Activated B cell treated with CpG ODN at 0.5 μM for 24 hours (primary cell): ENCODE measurements at regions not wholly inside any gene's neighbourhood (a gene's known extent, or its start where the extent isn't known, plus 50 kb on each side); places are given as distances from the start of the nearest gene placed in this dataset.

Source experiments
- ATAC-seq: fragments of 200-7000 bp; cut with Tn5 transposase; one replicate; pipeline ENCODE4 v1.10.0; 2021; ENCODE audit warnings: low read depth, mild to moderate bottlenecking, moderate library complexity
- CTCF ChIA-PET: fragments of 350-600 bp; sonication (Branson Sonifier 250); formaldehyde crosslinking; loops from one replicate; lab custom pipeline; 2021; ENCODE audit warnings: antibody characterized with exemption; lab: Charles Lee
- POLR2A ChIA-PET: fragments of 350-600 bp; sonication (Branson Sonifier 250); formaldehyde crosslinking; loops from one replicate; lab custom pipeline; 2021; ENCODE audit warnings: antibody characterized with exemption; lab: Charles Lee
- DNase-seq: peaks from one replicate; pipeline ENCODE4 v3.0.0; 2022
- H3K27ac Mint-ChIP-seq: one replicate; pipeline ENCODE4 v1.8.0; 2020; ENCODE audit warnings: mixed read lengths
- H3K27me3 Mint-ChIP-seq: one replicate; pipeline ENCODE4 v1.8.0; 2021; ENCODE audit warnings: mixed read lengths
- H3K36me3 Mint-ChIP-seq: one replicate; pipeline ENCODE4 v1.8.0; 2021; ENCODE audit warnings: low read depth, mixed read lengths
- H3K4me1 Mint-ChIP-seq: one replicate; pipeline ENCODE4 v1.8.0; 2021; ENCODE audit warnings: mixed read lengths
- H3K4me3 Mint-ChIP-seq: one replicate; pipeline ENCODE4 v1.8.0; 2020; ENCODE audit warnings: mild to moderate bottlenecking, mixed read lengths
- H3K9me3 Mint-ChIP-seq: one replicate; pipeline ENCODE4 v1.8.0; 2020; ENCODE audit warnings: mixed read lengths
- CTCF ChIP-seq: fragments of 200-600 bp; IDR thresholded peaks from one replicate; pipeline ENCODE4 v1.8.0; 2022; ENCODE audit warnings: antibody characterized with exemption, mild to moderate bottlenecking
- intact Hi-C: fragments of 100-400 bp; cut with micrococcal nuclease; formaldehyde crosslinking; loops from one replicate; pipeline ENCODE4 v1.15.1; 2024

- H3K9me3 Mint-ChIP-seq: no peaks in the 10 kb centered on the region
- H3K27ac Mint-ChIP-seq: no peak overlapping the region
- no peaks in the 10 kb centered on the region for H3K36me3 Mint-ChIP-seq
- intact Hi-C loops: no loop called here
- no peak for TF ChIP-seq CTCF
- POLR2A ChIA-PET: no interaction called here
- H3K27me3 Mint-ChIP-seq: no peaks in the 10 kb centered on the region
- DNase-seq (no peak), ATAC-seq (no peak)
- H3K4me1 Mint-ChIP-seq: no peaks in the 10 kb centered on the region
- no peak overlapping the region for H3K4me3 Mint-ChIP-seq
- CTCF ChIA-PET: no interaction called here
Observed at GRCh38 chr2:40877734-40878288, 425.9 kb upstream of the SLC8A1 start.

- DNase-seq (no peak), ATAC-seq (no peak)
- Mint-ChIP-seq H3K4me3 (no peak overlapping the region), H3K36me3 (no peaks in the 10 kb centered on the region), H3K27ac (no peak overlapping the region), H3K9me3 (no peaks in the 10 kb centered on the region), H3K27me3 (no peaks in the 10 kb centered on the region), H3K4me1 (no peaks in the 10 kb centered on the region)
- intact Hi-C loops: no loop called here
- ChIA-PET CTCF (no interaction called here), POLR2A (no interaction called here)
- TF ChIP-seq CTCF: no peak
Observed at GRCh38 chr2:40879305-40879704, 427.4 kb upstream of the SLC8A1 start.

- ATAC-seq: no peak
- Mint-ChIP-seq H3K9me3 (no peaks in the 10 kb centered on the region), H3K36me3 (no peaks in the 10 kb centered on the region), H3K27me3 (no peaks in the 10 kb centered on the region), H3K4me3 (no peak overlapping the region), H3K27ac (no peak overlapping the region), H3K4me1 (no peaks in the 10 kb centered on the region)
- CTCF ChIA-PET: no interaction called here
- no peak for DNase-seq
- intact Hi-C loops: no loop called here
- TF ChIP-seq CTCF: no peak
- POLR2A ChIA-PET: no interaction called here
Observed at GRCh38 chr2:40886100-40886499, 434.2 kb upstream of the SLC8A1 start.

GRCh38 chr2:40886655-40887054 lies 434.8 kb upstream of the SLC8A1 start:
- Mint-ChIP-seq H3K9me3 (no peaks in the 10 kb centered on the region), H3K36me3 (no peaks in the 10 kb centered on the region), H3K27me3 (no peaks in the 10 kb centered on the region), H3K27ac (no peak overlapping the region), H3K4me1 (no peaks in the 10 kb centered on the region), H3K4me3 (no peak overlapping the region)
- ATAC-seq (no peak), DNase-seq (no peak)
- POLR2A ChIA-PET: no interaction called here
- CTCF ChIA-PET: no interaction called here
- intact Hi-C loops: no loop called here
- no peak for TF ChIP-seq CTCF

- ChIA-PET POLR2A (no interaction called here), CTCF (no interaction called here)
- ATAC-seq (no peak), DNase-seq (no peak)
- Mint-ChIP-seq H3K27ac (no peak overlapping the region), H3K27me3 (no peaks in the 10 kb centered on the region), H3K4me3 (no peak overlapping the region), H3K9me3 (peaks cover 2% of the 10 kb centered on the region), H3K36me3 (no peaks in the 10 kb centered on the region), H3K4me1 (no peaks in the 10 kb centered on the region)
- intact Hi-C loops: no loop called here
- TF ChIP-seq CTCF: no peak
Observed at GRCh38 chr2:40896358-40896757, 444.5 kb upstream of the SLC8A1 start.
